SU-DHL-6 (cell line): ENCODE measurements at regions not wholly inside any gene's neighbourhood (a gene's known extent, or its start where the extent isn't known, plus 50 kb on each side); places are given as distances from the start of the nearest gene placed in this dataset.

Source experiments
- EZH2phosphoT487 ChIP-seq: fragments of 200-600 bp; sonication (generic), shearing (Covaris generic); conservative IDR thresholded peaks from 2 replicates; pipeline ENCODE4 v1.6.1; 2018; ENCODE audit warnings: mild to moderate bottlenecking, antibody characterized with exemption, low read length, moderate library complexity, mixed read lengths
- TF ChIP-seq, protein P1 (sequence below): fragments of 200-600 bp; sonication (generic); IDR thresholded peaks from one replicate; pipeline ENCODE4 v1.5.1; 2017; ENCODE audit warnings: antibody characterized with exemption, mild to moderate bottlenecking, low read length, moderate library complexity; ENCODE audit not compliant: insufficient read depth, poor library complexity, severe bottlenecking

DNA sequence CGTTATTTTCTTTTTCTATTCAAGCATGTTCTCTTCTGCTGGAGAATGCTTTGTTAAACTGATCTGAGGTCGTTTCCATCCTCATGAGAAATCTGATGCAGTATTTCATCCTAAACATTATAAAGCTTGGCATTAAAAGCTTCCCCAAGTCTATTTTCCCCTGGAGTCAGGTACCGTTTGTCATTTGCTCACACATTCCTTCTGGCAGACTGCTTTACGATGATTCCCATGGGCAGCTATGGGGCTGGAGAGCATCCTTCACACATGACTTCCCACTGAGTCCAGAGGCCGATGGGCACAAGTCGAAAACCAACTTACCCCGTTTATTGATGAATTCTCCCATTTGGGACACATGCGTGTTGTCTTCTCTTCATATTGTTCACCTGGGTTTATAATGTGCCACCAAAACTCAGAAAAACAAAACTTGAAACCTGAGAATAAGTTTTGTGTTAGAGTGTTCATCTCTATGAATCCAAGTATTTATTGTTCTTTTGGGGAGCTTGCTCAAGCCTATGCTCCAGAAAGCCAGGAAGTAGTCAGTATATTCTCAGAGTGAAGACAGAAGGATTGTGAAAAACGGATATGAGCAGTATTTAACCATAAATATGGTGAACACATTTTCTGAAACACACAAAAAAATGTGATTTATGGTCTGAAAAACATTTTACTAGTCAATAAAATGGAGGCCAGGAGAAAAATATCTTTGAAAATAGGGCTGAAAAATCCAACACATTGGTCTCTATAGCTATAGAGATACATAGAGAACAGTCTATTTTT lies 298.8 kb upstream of the NOCT start:
- TF ChIP-seq, protein P1, sequence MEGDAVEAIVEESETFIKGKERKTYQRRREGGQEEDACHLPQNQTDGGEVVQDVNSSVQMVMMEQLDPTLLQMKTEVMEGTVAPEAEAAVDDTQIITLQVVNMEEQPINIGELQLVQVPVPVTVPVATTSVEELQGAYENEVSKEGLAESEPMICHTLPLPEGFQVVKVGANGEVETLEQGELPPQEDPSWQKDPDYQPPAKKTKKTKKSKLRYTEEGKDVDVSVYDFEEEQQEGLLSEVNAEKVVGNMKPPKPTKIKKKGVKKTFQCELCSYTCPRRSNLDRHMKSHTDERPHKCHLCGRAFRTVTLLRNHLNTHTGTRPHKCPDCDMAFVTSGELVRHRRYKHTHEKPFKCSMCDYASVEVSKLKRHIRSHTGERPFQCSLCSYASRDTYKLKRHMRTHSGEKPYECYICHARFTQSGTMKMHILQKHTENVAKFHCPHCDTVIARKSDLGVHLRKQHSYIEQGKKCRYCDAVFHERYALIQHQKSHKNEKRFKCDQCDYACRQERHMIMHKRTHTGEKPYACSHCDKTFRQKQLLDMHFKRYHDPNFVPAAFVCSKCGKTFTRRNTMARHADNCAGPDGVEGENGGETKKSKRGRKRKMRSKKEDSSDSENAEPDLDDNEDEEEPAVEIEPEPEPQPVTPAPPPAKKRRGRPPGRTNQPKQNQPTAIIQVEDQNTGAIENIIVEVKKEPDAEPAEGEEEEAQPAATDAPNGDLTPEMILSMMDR = no peak
- no peak for TF ChIP-seq EZH2phosphoT487
